HuH-7 (cell line): ENCODE measurements at regions not wholly inside any gene's neighbourhood (a gene's known extent, or its start where the extent isn't known, plus 50 kb on each side); places are given as distances from the start of the nearest gene placed in this dataset.

Source experiments
- DNase-seq: peaks from one replicate; pipeline ENCODE4 v3.0.0; 2011; ENCODE audit warnings: low spot score

DNA sequence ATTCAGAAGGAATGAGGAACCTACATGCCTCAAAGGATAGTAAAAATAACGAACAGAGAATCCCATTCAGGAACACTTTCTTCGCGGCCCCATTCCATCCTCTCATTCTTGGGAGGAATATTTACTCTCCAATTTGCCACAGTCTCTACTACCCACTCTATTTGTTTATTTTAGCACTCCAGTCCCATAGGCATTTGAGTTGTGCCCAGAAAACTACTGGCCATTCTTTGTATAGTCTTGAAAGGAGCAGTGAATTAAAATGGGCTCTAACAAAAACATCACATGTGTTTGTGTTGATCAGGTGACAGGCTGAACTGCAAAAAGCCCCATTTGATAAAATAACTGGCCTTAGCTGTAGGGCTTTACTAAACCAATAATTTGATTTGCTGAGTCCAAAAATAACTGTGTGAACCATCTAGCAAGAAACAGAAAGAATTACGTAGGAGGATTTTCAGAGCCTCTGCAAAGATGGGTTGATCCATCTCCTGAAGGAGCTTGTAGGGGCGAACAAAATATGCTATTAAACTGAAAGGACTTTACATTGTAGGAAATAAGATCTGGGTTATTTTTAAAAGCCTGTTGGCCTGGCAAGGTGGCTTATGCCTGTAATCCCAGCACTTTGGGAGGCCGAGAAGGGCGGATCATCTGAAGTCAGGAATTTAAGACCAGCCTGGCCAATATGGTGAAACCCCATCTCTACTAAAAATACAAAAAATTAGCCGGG is 142.3 kb upstream of the CPNE8 start:
- DNase-seq = no peak

DNA sequence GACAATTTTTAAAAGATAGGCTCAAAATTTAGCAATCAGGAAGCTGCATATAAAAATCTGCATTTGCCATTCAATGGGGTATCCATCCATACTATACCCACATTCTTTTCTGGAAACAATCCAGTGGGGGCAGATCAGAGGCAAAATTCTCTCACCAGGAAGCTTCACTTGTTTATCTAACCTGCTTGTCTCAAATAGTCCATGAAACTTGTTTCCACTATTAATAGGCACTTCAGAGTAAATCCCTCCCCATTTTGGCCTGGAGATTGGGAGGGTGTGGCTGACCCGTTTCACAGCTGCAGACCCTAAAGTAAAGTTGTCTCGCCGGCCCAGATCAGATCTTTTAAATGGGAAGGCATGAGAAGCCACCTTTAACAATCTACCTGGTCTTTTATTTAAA is 139.4 kb upstream of the CPNE8 start:
- no peak for DNase-seq

DNA sequence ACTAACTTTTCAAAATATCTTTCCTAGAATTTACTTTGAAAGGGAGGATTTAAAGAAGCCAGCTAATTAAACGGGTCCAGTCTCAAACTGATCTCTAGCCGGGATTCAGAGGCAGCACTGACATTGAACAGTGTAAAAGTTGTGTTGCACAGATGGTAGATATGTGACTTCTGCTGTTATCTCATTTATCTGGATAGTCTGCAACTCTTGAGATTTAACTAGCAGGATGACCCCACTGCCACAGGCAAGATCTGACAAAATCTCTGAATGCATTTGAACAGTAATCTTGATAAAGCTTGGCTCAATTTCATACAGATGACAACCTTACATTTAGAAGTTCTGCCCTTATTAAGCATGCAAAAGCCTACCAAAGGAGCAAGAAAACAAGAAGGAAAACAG is 138.0 kb upstream of the CPNE8 start:
- no peak for DNase-seq

DNA sequence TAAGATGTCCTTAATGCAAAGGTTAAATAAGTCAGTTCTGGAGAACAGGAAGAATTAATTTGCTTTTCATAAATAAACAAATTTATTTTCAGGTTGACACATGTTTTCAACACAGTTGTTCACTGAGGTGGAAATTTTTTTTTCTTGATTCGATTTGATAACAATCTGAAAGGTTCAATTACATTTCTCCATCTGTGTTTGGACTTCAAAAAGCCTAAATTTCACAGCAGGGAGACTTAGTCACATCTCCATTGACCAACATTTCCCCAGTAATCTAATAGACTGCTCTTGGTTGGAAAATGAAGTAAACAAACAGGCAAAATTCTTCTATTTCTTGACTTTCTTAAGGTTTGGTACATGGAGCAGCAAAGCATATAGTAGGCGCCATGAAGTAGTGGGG is 134.9 kb upstream of the CPNE8 start:
- no peak for DNase-seq

DNA sequence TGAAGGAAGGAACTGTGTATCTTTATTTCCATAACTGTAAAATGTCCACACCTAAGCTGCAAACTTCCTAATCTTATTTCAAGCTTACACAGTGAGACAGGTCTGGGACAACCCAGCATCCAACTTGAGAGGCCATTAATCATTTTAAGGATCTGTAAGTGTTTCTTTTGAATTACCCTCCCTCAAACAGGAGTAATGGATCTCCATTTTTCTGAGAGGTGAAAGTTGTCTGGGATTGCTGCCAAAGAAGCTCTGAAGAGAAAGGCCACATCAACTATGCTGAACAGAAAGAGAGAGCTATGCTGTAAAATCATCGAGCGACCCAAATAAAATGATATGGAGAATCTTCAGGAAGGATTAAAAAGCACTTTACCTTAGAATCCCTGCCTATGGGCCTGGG is 131.7 kb upstream of the CPNE8 start:
- no peak for DNase-seq

DNA sequence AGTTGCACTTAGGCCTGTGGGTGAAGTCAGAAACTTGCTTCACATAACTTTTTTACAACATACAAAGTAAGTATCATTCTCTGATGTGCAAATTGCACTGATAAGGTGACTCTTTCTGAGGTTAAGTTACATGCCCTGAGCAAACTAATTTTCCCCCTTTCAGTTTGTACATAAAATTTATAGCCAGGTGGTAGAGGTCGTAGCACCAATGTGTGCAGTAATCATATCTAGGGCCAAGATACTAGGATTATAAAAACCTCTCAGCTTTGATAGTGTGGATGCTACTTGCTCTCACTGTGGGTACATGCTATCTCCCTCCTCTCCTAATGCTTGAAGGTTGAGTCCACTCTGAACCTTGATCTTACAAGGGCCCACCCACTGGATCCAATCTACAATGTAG is 130.7 kb upstream of the CPNE8 start:
- DNase-seq = no peak

DNA sequence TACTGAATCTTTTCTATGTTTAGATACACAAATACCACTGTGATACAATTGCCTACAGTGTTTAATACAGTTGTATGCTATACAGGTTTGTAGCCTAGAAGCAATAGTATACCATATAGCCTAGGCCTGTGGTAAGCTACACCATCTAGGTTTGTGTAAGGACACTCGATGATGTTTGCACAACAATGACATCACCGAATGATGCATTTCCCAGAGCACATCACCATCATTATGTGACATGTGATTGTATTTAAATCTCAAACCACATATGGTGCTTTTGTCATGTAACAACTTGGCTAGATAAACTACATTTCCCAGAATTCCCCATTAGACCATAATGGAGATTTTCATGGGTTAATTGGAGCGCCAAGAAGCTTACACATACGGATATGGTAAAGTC is 128.4 kb upstream of the CPNE8 start:
- no peak for DNase-seq

DNA sequence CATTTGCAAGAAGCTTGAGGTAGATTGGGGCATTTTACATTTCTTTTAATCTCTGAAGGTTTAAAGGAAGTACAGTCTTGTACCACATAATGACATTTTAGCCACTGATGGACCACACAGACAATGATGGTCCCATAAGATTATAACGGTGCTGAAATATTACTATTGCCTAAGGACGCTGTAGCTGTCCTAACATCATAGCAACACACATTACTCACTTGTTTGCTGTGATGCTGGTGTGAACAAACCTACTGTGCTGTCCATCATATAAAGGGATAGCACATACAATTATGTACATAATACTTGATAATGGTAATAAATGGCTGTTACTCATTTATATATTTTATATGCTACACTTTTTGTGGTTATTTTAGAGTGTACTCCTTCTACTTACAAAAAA is 127.1 kb upstream of the CPNE8 start:
- no peak for DNase-seq

DNA sequence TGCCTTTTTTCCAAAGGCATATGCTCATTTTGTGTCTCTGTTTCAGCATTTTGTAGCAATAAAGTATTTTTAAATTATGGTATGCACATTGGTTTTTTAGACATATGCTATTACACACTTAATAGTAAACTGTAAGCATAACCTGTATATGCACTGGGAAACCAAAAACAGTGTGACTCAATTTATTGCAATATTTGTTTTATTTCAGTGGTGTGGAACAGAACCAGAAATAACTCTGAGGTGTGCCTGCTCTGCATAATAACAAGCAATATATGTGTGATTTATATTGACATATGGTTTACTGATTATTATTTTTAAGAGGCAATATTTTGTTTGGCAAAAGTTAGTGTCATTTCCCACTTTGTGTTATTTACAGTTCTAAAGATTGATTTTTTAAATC is 126.6 kb upstream of the CPNE8 start:
- no peak for DNase-seq

DNA sequence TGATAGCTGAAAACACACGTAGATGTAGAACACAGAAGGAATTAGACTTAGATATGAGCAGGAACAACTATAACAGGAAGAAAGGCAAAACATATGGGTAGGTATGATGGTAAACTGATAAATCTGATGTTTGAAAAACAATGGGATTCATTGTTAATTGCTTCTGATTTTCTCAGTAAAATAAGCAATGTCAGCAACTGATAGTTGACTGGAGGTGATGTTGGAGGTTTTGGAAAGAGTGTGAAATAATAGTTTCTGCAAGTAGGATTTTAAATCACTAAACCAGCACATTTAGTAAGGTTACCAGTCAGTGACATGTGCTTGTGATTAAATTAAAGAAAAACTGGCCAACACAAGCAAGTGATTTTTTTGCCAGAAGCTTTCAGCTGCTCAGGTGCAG is 123.0 kb upstream of the CPNE8 start:
- DNase-seq = no peak

DNA sequence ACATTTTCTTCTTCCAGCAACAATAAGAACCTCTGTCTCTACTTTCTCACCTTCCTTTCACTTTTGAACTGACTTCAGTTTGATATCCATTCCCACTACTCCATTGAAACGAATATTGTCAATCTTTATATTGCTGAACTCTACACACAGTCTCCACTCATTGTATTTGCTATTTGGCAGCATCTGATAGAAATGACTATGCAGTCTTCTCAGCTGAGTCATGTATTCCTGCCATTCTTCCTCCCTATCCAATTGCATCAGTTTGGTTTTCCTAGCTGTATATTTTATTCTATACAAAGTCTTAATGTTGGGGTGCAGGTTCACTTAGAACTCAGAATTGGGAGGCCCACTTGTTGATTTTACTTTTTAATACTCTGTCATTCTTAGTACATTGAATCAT is 107.5 kb upstream of the CPNE8 start:
- no peak for DNase-seq

DNA sequence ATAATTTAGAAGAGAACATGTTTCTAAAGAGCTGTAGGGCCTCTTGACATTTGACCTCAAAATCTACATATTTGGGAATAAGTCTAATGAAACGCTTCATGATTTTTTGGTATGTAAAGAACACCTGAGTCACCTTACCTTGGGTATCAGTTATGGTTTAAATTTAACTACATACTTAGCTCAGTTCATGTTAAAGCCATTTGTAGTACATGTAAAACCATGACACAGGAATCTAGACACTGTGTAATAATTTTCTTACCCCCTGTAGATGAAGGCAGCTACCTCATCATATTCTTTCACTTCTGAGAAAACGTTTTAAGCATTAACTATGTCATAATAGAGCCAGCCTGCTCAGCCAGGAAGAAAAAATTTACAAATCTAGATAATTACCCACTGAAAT is 105.8 kb upstream of the CPNE8 start:
- no peak for DNase-seq

DNA sequence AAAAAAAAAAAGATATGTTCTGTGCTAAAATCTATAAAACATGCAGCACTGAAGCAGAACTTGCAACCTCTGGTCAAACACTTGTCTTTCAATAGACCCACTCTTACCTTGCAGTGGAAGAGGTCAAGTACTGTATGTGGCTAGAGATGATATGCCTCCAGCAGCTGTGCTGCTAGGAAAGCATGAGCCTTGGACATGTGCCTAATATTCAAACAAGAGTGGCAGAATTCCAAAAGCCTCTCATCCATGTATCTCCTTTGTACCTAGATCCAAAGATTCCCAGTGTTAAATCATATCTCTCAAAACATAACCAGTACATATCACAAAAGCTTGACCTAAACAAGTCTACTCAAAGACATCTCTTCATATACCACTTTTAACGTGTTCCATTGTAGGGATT is 105.0 kb upstream of the CPNE8 start:
- DNase-seq = no peak

DNA sequence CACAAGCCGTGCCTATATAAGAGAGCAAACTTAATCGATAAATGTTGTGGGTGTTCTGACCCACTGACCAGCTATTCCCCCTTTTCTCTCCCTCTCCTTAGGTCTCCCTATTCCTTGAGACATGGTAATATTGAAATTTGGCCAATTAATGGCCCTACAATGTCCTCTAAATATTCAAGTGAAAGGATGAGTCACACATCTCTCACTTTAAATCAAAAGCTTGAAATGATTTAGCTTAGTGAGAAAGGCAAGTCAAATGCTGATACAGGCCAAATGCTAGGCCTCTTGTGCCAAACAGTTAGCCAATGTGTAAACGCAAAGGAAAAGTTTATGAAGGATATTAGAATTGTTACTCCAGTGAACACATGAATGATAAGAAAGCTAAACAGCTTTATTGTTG is 102.2 kb upstream of the CPNE8 start:
- no peak for DNase-seq

DNA sequence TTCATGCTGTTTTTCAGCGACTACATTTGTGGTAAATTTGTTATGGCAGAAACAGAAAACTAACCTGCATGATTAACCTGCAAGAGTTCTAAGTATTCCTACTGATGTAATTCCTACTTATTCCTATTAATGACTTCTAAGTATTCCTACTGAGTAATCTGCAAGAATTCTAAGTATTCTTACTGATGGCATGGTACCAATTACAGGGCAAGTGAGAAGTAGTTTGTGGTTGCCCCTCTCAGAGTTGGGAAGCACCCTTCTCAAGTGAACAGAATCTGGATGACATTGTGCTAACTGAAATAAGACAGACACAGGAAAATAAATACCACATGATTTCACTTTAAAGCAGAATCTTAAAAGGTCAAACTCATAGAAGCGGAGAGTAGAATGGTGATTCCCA is 100.9 kb upstream of the CPNE8 start:
- DNase-seq = no peak

DNA sequence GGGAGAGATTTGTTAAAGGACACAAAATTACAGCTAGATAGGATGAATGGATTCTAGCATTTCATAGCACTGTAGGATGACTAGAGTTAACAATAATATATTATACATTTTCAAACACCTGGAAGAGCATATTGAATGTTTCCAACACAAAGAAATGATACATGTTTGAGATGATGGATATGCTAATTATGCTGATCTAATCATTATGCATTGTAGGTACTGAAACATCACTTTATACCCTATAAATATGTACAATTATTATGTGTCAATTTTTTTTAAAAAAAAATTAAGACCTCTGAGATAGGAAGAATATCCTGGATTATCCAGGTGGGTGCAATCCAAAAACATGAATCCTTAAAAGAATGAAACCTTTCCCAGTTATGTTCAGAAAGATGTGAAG is 100.3 kb upstream of the CPNE8 start:
- DNase-seq = no peak

DNA sequence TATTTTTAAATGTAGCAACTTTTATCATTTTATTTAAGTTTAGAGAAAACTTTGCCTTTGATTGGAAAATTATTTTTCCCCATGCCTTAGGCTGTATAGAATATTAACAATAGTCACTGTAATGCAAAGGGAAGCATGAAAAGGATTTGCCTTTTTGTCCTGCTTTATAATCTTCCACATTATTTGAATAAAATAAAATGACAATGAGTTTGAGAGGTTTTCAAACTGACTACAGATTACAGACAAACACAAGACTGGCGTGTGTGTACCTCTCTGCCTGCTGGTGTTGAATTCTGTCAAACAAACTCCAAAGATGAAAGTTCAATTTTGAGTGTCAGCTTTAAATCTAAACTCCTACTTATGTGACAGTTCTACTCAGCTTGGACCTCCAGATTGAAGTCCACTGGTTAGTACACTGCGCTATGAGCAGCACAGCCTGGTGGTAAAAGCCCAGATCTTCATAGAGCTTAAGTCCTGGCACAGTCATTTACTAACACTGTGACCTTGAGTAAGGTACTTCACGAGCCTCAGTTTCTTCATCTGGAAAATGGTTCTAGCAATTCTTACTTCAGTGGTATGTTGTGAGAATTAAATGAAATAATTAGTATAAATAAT is 98.3 kb upstream of the CPNE8 start:
- no peak for DNase-seq

DNA sequence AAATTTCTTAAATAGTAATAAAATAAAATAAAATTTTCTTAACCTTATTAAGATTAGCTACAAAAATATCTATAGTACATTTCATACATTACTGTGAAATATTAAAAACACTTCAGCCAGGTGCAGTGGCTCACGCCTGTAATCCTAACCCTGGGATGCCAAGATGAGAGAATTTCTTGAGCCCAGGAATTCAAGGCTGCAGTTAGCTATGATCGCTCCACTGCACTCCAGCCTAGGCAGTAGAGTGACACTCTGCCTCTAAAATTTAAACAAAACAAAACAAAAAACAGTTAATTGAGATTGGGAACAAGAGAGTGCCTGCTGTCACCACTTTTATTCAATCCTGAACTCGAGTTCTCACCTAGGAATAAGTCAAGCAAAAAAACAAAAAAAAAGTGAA is 95.0 kb upstream of the CPNE8 start:
- no peak for DNase-seq

DNA sequence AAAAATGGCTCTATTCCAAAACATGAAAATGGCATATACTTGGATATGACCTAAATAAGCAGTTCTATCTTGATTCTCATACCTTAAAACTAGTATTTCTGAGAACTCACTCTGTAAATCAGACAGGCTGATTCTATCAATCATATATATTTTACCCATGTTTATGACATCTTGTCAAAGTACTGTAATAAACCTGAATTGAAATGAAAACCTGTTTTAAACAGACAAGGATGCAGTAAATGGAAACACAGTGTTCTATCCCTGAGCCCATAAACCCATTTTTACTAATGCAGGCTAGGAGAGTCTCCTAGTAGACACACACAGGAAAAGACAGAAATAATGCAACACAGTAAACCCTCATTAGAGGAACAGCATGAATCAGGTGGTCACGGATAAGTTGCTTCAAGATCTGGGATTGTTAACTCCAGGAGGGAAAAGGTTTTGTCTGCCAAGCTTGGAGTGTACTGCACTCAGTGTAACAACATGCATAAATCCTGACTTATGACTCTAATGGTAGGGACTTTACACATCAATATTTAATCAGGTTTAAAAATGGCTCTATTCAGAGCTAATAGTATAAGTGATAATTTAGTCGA is 93.6 kb upstream of the CPNE8 start:
- no peak for DNase-seq

DNA sequence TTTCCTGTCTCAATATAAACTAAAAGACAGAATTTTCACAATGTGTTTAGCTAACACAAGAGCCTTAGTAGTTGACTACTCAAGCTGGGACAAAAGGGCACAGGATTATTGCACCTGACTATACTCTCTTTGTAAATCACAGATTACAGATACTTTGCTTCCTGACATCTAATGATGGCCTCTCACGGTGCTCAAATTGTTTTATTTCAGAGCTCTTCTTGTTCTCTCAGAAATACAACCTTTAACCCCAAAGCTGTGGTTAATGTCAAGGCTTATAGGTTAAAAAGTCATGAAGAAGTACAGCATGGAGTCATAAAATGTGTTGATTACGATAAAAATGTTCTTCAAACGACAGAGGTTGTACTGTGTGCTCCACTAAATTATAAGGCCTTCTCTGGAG is 89.9 kb upstream of the CPNE8 start:
- DNase-seq = no peak

DNA sequence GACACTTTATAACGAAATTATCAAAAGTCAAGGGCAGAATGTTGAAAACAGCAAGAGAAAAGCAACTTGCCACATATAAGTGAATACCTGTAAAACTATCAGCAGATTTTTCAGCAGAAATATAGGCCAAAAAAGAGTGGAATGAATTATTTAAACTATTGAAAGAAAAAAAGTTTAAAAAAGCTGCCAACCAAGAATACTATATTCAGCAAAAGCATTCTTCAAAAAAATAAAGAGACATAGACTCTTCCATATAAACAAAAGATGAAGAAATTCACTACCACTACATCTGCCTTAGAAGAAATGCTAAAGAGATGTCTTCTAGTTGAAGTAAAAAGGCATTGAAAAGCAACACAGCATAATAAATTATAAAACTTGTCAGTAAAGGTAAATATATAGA is 80.6 kb upstream of the CPNE8 start:
- no peak for DNase-seq

DNA sequence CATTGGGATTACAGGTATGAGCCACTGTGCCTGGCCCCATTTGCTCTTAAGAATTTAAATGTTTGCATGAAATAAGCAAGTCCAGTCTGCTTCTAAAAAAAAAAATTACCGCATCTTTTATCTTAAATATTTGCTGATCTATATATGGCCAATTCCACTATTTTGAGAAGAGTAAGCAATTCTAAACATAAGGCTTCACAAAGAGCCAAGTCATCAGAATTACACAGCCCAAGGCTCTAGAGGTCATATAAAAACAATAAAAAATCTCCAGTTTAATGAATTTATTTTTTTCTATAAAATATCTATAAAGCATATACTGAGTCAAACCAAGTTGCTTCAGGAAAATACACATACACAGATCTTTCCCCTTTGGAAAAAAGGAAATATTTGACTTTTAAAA is 79.0 kb upstream of the CPNE8 start:
- DNase-seq = no peak

DNA sequence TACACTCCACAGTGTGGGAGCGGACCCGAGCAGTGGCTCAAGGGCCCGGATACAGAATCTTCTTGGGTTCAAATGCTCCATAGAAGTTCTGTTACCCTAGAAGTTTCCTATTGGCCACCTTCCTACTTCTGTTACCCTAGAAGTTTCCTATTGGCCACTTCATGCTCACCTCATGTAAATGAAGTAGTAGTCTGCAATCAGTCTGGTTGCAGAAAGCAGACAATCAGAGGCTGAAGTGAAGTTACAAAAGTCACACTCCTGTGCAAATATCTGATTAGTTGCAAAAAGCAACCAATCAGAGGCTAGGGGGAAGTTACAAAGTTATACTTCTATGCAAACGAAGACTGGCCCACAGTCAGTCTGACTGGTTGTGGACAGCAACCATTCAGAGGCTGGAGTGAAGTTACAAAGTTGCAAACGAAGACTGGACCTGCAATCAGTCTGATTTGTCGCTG is 77.8 kb upstream of the CPNE8 start:
- DNase-seq = no peak

DNA sequence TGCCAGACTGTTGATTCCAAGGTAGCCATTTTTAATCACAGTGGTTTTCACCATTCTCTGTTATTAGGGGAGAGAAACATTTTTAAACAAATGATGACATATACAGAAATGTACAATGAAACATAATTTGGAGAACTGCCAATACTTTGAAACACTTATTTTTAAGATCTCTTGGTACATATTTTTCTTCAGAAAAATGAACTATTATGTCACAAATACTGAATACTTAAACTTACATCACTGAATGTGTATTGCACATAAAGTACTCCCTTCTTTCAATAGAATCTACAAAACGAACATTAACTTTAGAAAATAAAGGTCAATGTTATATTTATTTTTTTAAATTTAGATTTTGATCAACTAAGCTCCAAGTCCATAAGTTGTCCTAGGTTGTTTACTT is 71.7 kb upstream of the CPNE8 start:
- no peak for DNase-seq
